ENCODE measurements at regions not wholly inside any gene's neighbourhood (a gene's known extent, or its start where the extent isn't known, plus 50 kb on each side); places are given as distances from the start of the nearest gene placed in this dataset.

DNA sequence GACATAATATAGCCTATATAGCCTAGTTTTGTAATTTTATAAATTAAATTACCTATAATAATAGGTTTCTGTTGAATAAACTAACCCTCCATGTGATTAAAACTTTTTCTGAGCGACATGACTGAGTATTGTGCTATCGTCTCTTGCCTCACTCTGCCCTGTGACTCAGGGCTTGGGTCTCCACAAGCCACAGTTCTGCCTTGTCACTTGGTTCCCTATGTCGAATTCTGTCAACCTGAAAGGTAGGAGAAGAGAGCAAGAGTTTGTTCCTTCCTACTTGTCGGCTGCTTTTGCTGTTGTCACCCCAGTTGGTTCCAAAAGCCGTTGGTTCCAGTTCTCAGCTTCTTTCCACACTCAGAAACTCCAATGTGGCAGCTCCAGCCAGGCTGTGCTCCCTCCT, 285.9 kb downstream of the PSAT1 start:
- TF ChIP-seq, protein P1, sequence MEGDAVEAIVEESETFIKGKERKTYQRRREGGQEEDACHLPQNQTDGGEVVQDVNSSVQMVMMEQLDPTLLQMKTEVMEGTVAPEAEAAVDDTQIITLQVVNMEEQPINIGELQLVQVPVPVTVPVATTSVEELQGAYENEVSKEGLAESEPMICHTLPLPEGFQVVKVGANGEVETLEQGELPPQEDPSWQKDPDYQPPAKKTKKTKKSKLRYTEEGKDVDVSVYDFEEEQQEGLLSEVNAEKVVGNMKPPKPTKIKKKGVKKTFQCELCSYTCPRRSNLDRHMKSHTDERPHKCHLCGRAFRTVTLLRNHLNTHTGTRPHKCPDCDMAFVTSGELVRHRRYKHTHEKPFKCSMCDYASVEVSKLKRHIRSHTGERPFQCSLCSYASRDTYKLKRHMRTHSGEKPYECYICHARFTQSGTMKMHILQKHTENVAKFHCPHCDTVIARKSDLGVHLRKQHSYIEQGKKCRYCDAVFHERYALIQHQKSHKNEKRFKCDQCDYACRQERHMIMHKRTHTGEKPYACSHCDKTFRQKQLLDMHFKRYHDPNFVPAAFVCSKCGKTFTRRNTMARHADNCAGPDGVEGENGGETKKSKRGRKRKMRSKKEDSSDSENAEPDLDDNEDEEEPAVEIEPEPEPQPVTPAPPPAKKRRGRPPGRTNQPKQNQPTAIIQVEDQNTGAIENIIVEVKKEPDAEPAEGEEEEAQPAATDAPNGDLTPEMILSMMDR (IDR thresholded peaks at IDR 0.05): no peak
- TF ChIP-seq POLR2A (IDR thresholded peaks at IDR 0.05): no peak

Data from ovary (tissue), 3 donors.